OCI-LY3 (cell line): ENCODE measurements at regions not wholly inside any gene's neighbourhood (a gene's known extent, or its start where the extent isn't known, plus 50 kb on each side); places are given as distances from the start of the nearest gene placed in this dataset.

Experiments used
- EZH2phosphoT487 ChIP-seq: fragments of 200-600 bp; shearing (Covaris generic); IDR thresholded peaks from 2 replicates; pipeline ENCODE4 v1.6.1; 2018; ENCODE audit warnings: antibody characterized with exemption, mixed run types, low read depth
- TF ChIP-seq, protein P1 (sequence below): fragments of 200-600, 300-600 bp; sonication (generic); IDR thresholded peaks from 2 replicates; pipeline ENCODE4 v1.5.1; 2014; ENCODE audit warnings: antibody characterized with exemption, low read length, low read depth

DNA sequence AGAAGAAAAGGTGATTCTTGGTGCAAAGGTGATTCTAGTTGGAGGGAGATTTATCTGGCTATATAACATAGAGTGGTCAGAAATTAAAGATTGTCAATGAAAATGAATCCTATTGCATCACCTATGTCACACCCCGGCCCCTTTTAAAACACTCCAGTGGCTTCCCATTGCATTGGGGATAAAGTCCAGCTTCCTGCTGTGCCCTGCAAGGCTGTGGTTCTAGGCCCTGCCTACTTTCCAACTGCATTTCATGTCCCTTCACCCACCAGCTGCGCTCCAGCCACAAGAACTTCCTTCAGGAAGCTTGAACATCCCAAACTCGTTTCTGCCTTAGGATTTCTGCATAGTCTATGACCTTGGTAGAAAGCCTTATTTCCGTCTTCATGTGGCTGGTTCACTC lies 118.7 kb upstream of the UMPS start:
- TF ChIP-seq, protein P1, sequence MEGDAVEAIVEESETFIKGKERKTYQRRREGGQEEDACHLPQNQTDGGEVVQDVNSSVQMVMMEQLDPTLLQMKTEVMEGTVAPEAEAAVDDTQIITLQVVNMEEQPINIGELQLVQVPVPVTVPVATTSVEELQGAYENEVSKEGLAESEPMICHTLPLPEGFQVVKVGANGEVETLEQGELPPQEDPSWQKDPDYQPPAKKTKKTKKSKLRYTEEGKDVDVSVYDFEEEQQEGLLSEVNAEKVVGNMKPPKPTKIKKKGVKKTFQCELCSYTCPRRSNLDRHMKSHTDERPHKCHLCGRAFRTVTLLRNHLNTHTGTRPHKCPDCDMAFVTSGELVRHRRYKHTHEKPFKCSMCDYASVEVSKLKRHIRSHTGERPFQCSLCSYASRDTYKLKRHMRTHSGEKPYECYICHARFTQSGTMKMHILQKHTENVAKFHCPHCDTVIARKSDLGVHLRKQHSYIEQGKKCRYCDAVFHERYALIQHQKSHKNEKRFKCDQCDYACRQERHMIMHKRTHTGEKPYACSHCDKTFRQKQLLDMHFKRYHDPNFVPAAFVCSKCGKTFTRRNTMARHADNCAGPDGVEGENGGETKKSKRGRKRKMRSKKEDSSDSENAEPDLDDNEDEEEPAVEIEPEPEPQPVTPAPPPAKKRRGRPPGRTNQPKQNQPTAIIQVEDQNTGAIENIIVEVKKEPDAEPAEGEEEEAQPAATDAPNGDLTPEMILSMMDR: no peak
- TF ChIP-seq EZH2phosphoT487: no peak
